HG03439 (cell line): ENCODE measurements at regions not wholly inside any gene's neighbourhood (a gene's known extent, or its start where the extent isn't known, plus 50 kb on each side); places are given as distances from the start of the nearest gene placed in this dataset.
"Not testable (repeated sequence)": the region's sequence is repeated elsewhere in the genome, so short reads cannot be mapped to it uniquely, and the experiment has no call there.

Experiments used
- ATAC-seq: cut with Tn5 transposase; IDR thresholded peaks from one replicate; pipeline ENCODE4 v1.9.1; 2021; ENCODE audit warnings: mild to moderate bottlenecking, moderate library complexity; ENCODE audit not compliant: unreplicated experiment

GRCh38 chr7:32658034-32658433 lies 162.7 kb downstream of the AVL9 start:
- no peak for ATAC-seq

- ATAC-seq = not testable (repeated sequence)
Observed at GRCh38 chr7:32654549-32654948, 159.3 kb downstream of the AVL9 start.

GRCh38 chr7:32650356-32650755 lies 155.1 kb downstream of the AVL9 start:
- not testable (repeated sequence) for ATAC-seq

- ATAC-seq = no peak
Observed at GRCh38 chr7:32648408-32649156, 153.3 kb downstream of the AVL9 start.

- not testable (repeated sequence) for ATAC-seq
Observed at GRCh38 chr7:32645255-32645654, 150.0 kb downstream of the AVL9 start.

- no peak for ATAC-seq
Observed at GRCh38 chr7:32643194-32643593, 147.9 kb downstream of the AVL9 start.

- ATAC-seq = no peak
Observed at GRCh38 chr7:32639122-32639521, 143.8 kb downstream of the AVL9 start.

GRCh38 chr7:32638479-32639121 lies 143.3 kb downstream of the AVL9 start:
- peak; percentile 78 for ATAC-seq
